Pancreas (tissue), 10 donors: ENCODE measurements at regions not wholly inside any gene's neighbourhood (a gene's known extent, or its start where the extent isn't known, plus 50 kb on each side); places are given as distances from the start of the nearest gene placed in this dataset.

Experiments used
- ATAC-seq, 4 donors: fragments of 200-7000 bp; cut with Tn5 transposase; one replicate each; pipeline versions ENCODE4 v1.8.0 to v1.9.1; 2020; ENCODE audit warnings: mild to moderate bottlenecking in 4 of 4, moderate library complexity in 4 of 4
- DNase-seq, 6 donors: peaks; one replicate each; pipeline ENCODE4 v3.0.0-alpha.2; 2020
- FAIRE-seq: peaks from 2 replicates; lab custom pipeline; 2012; peaks lifted over from hg19 to GRCh38; lab: Jason Lieb, UNC
- H3K27ac ChIP-seq, 4 donors: fragments of 200-600 bp; sonication (generic); 1 replicate in 3 of 4; 2 replicates in 1 of 4; pipeline versions ENCODE4 v1.5.0 to v1.8.0; 2020
- H3K27me3 ChIP-seq, 4 donors: fragments of 200-600 bp; one replicate each; pipeline ENCODE4 v1.8.0; 2021
- H3K36me3 ChIP-seq, 3 donors: fragments of 200-600 bp; sonication (generic) in 1 of 3; one replicate each; pipeline versions ENCODE4 v1.5.0 to v1.8.0; 2020 to 2021
- H3K4me1 ChIP-seq, 3 donors: fragments of 200-600 bp; one replicate each; pipeline ENCODE4 v1.8.0; 2021
- H3K4me3 ChIP-seq, 4 donors: fragments of 200-600 bp; sonication (generic) in 2 of 4; one replicate each; pipeline versions ENCODE4 v1.5.0 to v1.8.0; 2020 to 2021
- H3K9me3 ChIP-seq, 4 donors: fragments of 200-600 bp; one replicate each; pipeline ENCODE4 v1.8.0; 2021
- WGBS, 2 donors: extraction: QIAGEN DNeasy Blood & Tissue Kit; methylation state at CpG; one replicate each; pipeline ENCODE4 v1.1.7; 2013; 5-methylcytosine and 5-hydroxymethylcytosine counted together
- intact Hi-C, 3 donors: fragments of 100-400 bp; cut with DNase I; formaldehyde crosslinking; loops; one replicate each; pipeline versions ENCODE4 v1.11.1 to v1.14.2; 2022
- TF ChIP-seq, protein P1 (sequence below), 4 donors: fragments of 200-600 bp; sonication (generic) in 3 of 4; IDR thresholded peaks; one replicate each; pipeline versions ENCODE4 v1.5.0 to v1.8.0; 2021; ENCODE audit warnings: antibody characterized with exemption in 4 of 4
- donor health status: healthy with polysubstance abuse.
- donor health status: DM: no; HTN: no; CAD: no; lungs with moderate emphysema.
- donor health status: DM: no; HTN: no; CAD: no.
- donor health status: control.
- donor health status: control.
- donor health status: Bipolar disorder and iron deficiency.
- donor health status: DM: yes; HTN: yes; CAD: no.
- donor health status: DM: no; HTN: no; CAD: no.
- donor health status: DM: no; HTN: no; CAD: no.
- donor health status: DM: yes; HTN: yes; CAD: no.

DNA sequence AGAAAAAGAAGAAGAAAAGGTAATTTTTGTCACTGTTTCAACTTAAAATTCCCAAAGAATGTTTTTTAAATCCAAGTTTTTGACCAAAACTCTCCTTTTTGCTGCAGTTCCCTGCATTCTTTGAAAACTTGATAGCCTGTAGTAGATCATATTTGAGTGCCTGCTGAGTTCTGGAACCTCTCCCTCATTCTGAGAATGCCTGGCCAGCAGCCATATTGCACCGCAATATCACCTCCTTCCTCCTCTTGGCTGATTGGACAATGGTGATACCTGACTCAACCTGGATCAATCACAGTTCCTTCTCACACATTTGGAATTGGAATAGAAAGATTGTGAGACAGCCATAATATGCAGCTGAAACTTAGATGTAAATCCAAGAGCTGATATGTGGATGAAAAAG, 97.6 kb upstream of the GAP43 start:
- FAIRE-seq (no peak), ATAC-seq (no peak), DNase-seq (no peak)
- Histone ChIP-seq H3K4me1 (no peaks in the 10 kb centered on the region), H3K9me3 (no peaks in the 10 kb centered on the region), H3K27me3 (no peaks in the 10 kb centered on the region), H3K27ac (no peak overlapping the region), H3K4me3 (no peak overlapping the region), H3K36me3 (no peaks in the 10 kb centered on the region)
- TF ChIP-seq, protein P1, sequence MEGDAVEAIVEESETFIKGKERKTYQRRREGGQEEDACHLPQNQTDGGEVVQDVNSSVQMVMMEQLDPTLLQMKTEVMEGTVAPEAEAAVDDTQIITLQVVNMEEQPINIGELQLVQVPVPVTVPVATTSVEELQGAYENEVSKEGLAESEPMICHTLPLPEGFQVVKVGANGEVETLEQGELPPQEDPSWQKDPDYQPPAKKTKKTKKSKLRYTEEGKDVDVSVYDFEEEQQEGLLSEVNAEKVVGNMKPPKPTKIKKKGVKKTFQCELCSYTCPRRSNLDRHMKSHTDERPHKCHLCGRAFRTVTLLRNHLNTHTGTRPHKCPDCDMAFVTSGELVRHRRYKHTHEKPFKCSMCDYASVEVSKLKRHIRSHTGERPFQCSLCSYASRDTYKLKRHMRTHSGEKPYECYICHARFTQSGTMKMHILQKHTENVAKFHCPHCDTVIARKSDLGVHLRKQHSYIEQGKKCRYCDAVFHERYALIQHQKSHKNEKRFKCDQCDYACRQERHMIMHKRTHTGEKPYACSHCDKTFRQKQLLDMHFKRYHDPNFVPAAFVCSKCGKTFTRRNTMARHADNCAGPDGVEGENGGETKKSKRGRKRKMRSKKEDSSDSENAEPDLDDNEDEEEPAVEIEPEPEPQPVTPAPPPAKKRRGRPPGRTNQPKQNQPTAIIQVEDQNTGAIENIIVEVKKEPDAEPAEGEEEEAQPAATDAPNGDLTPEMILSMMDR (IDR thresholded peaks at IDR 0.05) = no peak
- intact Hi-C loops = no loop called here
- 21 to 34% methylated on average over 1 of the region's 1 CpG for WGBS, 2 donors

DNA sequence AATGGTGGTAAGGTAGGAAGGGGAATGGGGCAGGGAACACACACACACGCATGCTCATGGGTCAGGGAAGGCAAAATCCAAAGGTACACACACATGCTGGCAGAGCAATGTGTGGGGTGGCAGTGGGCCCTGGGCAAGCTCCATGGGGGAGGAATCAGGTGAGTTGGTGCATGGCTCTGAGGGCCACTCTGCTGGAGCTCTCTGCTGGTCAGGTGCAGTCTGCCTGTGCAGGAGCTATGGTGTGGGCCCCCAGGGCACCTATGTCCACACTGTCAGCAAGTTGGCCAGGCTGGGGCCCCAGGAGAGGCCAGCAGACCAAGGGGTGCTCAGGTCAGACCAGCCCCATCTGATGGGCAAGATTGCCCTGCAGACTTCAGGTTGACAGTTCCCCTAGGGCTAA, 90.1 kb upstream of the GAP43 start:
- no peak overlapping the region for H3K4me3 ChIP-seq
- intact Hi-C loops = no loop called here
- TF ChIP-seq, protein P1 (IDR thresholded peaks at IDR 0.05) = no peak
- no peaks in the 10 kb centered on the region for H3K36me3 ChIP-seq
- no peaks in the 10 kb centered on the region for H3K9me3 ChIP-seq
- 79 to 89% methylated on average over 1 of the region's 1 CpG for WGBS, 2 donors
- ATAC-seq (no peak), FAIRE-seq (no peak), DNase-seq (peak in 1 of 6 donors; percentile 42)
- no peak overlapping the region for H3K27ac ChIP-seq
- H3K4me1 ChIP-seq = no peaks in the 10 kb centered on the region
- H3K27me3 ChIP-seq = no peaks in the 10 kb centered on the region

DNA sequence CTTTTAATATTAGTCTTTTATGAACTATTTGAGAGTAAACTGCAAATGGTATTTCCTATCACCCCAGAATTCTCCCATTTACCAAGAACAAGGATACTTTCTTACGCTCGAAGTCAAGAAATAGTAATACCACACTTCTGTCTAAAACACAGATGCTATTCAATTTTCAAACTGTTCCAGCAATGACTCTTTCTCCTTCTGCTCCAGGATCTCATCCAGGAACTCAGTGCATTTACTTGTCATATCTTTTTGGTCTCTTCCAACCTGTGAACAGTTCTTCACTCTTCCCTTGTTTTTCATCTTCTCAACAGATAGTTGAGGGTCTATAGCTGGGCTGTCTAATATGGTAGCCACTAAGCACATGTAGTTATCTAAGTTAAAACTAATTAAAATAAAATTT, 87.1 kb upstream of the GAP43 start:
- ATAC-seq = no peak
- Histone ChIP-seq H3K9me3 (no peaks in the 10 kb centered on the region), H3K4me3 (no peak overlapping the region), H3K27ac (no peak overlapping the region), H3K36me3 (no peaks in the 10 kb centered on the region), H3K27me3 (no peaks in the 10 kb centered on the region), H3K4me1 (no peaks in the 10 kb centered on the region)
- WGBS, 2 donors = 78 to 91% methylated on average over 2 of the region's 2 CpGs
- intact Hi-C loops = no loop called here
- TF ChIP-seq, protein P1 (IDR thresholded peaks at IDR 0.05) = no peak
- no peak for DNase-seq
- no peak for FAIRE-seq

DNA sequence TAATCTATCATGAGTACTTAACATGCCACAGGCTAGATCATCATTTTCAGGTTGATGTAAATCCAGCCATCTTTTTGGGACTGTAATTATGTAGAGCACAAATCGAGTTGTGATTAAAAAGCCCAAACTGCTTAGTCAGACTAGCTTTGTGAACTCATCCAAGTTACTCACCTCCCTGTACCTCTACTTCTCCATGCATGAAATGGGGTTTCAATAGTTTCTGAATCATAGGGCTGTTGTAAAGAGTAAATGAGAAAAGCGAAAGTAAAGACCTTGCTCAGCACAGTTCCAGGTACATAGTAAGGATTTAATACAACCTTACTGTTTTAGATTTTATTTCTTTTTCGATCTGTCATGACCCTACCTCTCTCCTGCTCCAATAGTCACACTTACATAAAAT, 85.6 kb upstream of the GAP43 start:
- TF ChIP-seq, protein P1 (IDR thresholded peaks at IDR 0.05) = no peak
- no peaks in the 10 kb centered on the region for H3K27me3 ChIP-seq
- H3K27ac ChIP-seq = no peak overlapping the region
- intact Hi-C loops = no loop called here
- DNase-seq (no peak), FAIRE-seq (no peak), ATAC-seq (no peak)
- H3K4me1 ChIP-seq = no peaks in the 10 kb centered on the region
- WGBS, 2 donors = 58 to 72% methylated on average over 3 of the region's 3 CpGs
- H3K4me3 ChIP-seq = no peak overlapping the region
- no peaks in the 10 kb centered on the region for H3K9me3 ChIP-seq
- no peaks in the 10 kb centered on the region for H3K36me3 ChIP-seq

DNA sequence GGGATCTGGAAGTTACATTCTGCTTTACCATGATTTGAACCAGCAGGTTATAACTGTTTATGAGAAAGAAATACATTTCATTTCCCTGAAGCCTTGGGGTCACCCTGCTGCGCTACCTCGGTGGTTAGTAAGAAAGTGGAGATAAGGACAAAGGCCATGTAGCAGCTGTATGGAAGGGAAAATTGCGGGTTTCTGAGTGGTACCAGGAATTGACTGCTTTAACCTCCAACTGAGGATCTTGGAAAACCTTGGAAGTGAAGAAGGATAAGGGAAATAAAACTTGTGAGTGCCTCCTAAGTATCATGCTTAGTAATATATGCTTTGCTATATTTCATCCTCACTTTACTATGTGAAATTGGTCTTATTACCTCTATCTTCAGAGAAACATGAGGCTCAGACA, 76.1 kb upstream of the GAP43 start:
- WGBS, 2 donors = 80% methylated on average over 3 of the region's 3 CpGs
- H3K27me3 ChIP-seq = no peaks in the 10 kb centered on the region
- DNase-seq (no peak), FAIRE-seq (no peak), ATAC-seq (no peak)
- no peak overlapping the region for H3K27ac ChIP-seq
- TF ChIP-seq, protein P1 (IDR thresholded peaks at IDR 0.05) = no peak
- no peaks in the 10 kb centered on the region for H3K36me3 ChIP-seq
- intact Hi-C loops = no loop called here
- H3K4me1 ChIP-seq = no peaks in the 10 kb centered on the region
- no peaks in the 10 kb centered on the region for H3K9me3 ChIP-seq
- H3K4me3 ChIP-seq = no peak overlapping the region
